Skeletal muscle tissue (tissue), 3 donors: ENCODE measurements at regions not wholly inside any gene's neighbourhood (a gene's known extent, or its start where the extent isn't known, plus 50 kb on each side); places are given as distances from the start of the nearest gene placed in this dataset.
"Not testable (repeated sequence)": the region's sequence is repeated elsewhere in the genome, so short reads cannot be mapped to it uniquely, and the experiment has no call there.

ENCODE experiments used
- H3K27ac ChIP-seq: one replicate; pipeline ENCODE4 v1.7.0; 2013; ENCODE audit warnings: mild to moderate bottlenecking, low read depth, low read length, inconsistent platforms
- H3K27me3 ChIP-seq, 3 donors: one replicate each; pipeline ENCODE4 v1.7.0; 2013; ENCODE audit warnings: low read length in 3 of 3; ENCODE audit not compliant: control insufficient read depth in 3 of 3, insufficient read depth in 3 of 3
- H3K36me3 ChIP-seq, 3 donors: one replicate each; pipeline ENCODE4 v1.7.0; 2013; ENCODE audit warnings: low read length in 3 of 3; ENCODE audit not compliant: control insufficient read depth in 3 of 3, insufficient read depth in 3 of 3
- H3K4me1 ChIP-seq, 3 donors: one replicate each; pipeline ENCODE4 v1.7.0; 2013; ENCODE audit warnings: low read length in 3 of 3, mild to moderate bottlenecking in 3 of 3; ENCODE audit not compliant: control insufficient read depth in 3 of 3, insufficient read depth in 3 of 3
- H3K4me3 ChIP-seq, 3 donors: one replicate each; pipeline ENCODE4 v1.7.0; 2013; ENCODE audit warnings: low read length in 3 of 3
- H3K9ac ChIP-seq, 3 donors: one replicate each; pipeline ENCODE4 v1.7.0; 2013; ENCODE audit warnings: low read length in 3 of 3, mild to moderate bottlenecking in 3 of 3, moderate library complexity in 2 of 3, low read depth in 1 of 3
- H3K9me3 ChIP-seq, 3 donors: one replicate each; pipeline ENCODE4 v1.7.0; 2013; ENCODE audit warnings: low read length in 3 of 3; ENCODE audit not compliant: control insufficient read depth in 3 of 3
- donor health status: Osteomylitis.

DNA sequence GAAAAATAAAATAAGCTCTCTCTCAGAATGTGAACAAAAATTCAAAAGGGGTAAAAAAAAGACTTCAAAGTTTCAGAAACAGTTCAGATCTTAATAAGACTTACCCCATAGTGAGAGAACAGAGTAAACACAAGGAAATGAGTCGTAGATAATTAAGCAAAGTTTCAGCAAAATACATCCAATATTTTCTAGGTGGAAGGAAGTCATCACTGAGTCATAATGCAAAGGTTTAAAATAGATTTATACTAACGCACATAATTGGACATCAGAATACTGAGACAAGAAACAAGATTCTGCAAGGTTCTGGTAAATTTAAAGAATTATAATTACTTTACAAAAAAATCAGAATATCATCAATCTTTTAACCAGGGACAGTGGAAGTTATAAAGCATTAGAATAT is 1370.7 kb upstream of the ATXN8OS start:
- H3K4me1 ChIP-seq = no peaks in the 10 kb centered on the region
- H3K9ac ChIP-seq = no peak overlapping the region
- no peaks in the 10 kb centered on the region for H3K27me3 ChIP-seq
- no peaks in the 10 kb centered on the region for H3K36me3 ChIP-seq
- no peaks in the 10 kb centered on the region for H3K9me3 ChIP-seq
- no peak overlapping the region for H3K27ac ChIP-seq
- no peak overlapping the region for H3K4me3 ChIP-seq

DNA sequence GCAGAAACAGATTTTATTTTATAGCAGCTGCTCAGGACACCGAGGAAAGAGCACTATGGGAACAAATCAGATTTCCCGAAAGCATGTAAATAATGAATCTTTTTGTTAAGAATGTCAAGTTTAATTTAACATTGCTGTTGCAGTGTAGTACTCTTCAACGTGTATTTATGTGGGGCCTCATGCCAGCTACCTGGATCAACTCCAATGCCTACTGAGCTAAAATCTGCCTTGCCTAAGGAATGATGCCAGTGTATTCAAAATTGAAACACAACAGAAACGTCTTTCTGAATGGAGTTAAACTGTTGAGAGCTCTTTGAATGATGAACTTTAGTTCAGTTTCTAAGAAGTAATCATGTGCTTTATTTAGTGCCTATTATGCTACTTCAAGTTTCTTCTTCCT is 1379.8 kb upstream of the ATXN8OS start:
- no peaks in the 10 kb centered on the region for H3K27me3 ChIP-seq
- H3K9ac ChIP-seq = no peak overlapping the region
- no peaks in the 10 kb centered on the region for H3K9me3 ChIP-seq
- H3K27ac ChIP-seq = no peak overlapping the region
- H3K4me3 ChIP-seq = no peak overlapping the region
- no peaks in the 10 kb centered on the region for H3K4me1 ChIP-seq
- H3K36me3 ChIP-seq = no peaks in the 10 kb centered on the region

DNA sequence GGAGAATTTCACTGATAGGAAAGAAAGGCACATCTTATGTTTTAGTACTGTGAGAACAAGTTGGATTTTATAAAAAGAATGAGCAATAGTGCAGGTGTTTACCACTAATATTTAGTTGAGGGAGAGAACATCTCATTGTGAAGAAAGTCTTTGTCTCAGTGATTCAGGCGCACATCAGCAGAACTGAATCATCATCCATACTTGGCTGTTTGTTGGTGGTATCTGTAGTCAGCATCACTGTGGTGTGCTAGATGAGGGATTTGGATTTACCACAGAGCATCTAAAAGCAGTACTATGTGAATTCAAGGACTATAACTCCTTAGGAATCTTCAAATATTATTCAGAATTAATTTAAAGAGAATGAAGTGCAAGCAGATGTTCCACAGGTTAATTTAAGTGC is 1380.5 kb upstream of the ATXN8OS start:
- Histone ChIP-seq H3K9me3 (no peaks in the 10 kb centered on the region), H3K4me3 (no peak overlapping the region), H3K27me3 (no peaks in the 10 kb centered on the region), H3K9ac (no peak overlapping the region), H3K27ac (no peak overlapping the region), H3K36me3 (no peaks in the 10 kb centered on the region), H3K4me1 (no peaks in the 10 kb centered on the region)

DNA sequence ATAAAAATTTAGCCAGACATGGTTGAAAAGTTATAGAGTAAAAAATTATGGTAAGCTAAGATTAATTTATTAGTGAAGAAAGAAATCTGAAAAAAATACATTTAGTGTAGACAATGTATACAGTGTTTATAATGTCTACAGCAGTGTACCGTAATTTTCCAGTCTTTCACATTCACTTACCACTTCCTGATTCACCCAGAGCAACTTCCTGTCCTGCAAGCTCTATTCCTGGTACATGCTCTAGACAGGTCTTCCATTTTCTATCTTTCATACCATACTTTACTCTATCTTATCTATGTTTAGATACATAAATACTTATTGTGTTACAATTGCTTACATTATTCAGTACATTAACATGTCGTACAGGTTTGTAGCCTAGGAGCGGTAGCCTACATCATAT is 1387.8 kb upstream of the ATXN8OS start:
- H3K4me1 ChIP-seq = no peaks in the 10 kb centered on the region
- no peaks in the 10 kb centered on the region for H3K36me3 ChIP-seq
- no peaks in the 10 kb centered on the region for H3K27me3 ChIP-seq
- H3K9ac ChIP-seq = no peak overlapping the region
- H3K27ac ChIP-seq = no peak overlapping the region
- no peak overlapping the region for H3K4me3 ChIP-seq
- H3K9me3 ChIP-seq = no peaks in the 10 kb centered on the region

DNA sequence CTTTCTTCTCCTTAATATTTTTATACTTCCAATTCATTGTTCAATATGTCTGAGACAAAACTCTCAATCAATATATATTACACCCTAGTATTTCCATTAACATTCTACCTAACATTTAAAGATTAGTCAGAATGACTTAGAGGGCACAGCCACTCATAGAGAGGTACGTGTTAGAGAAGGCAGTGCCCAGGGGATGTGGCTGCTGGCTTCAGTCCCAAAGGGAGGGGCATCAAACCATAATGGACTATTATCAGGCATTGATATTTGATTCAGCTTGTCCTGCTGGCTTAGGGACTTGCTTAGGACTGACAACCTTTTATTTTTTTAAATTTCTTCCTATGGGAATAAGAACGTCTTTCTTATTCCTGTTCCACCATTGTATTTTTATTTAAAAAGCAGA is 1392.0 kb upstream of the ATXN8OS start:
- no peak overlapping the region for H3K4me3 ChIP-seq
- no peak overlapping the region for H3K9ac ChIP-seq
- no peaks in the 10 kb centered on the region for H3K4me1 ChIP-seq
- no peaks in the 10 kb centered on the region for H3K36me3 ChIP-seq
- no peaks in the 10 kb centered on the region for H3K27me3 ChIP-seq
- no peak overlapping the region for H3K27ac ChIP-seq
- H3K9me3 ChIP-seq = peaks cover 0 to 5% (median 0%) of the 10 kb centered on the region in 3 donors

DNA sequence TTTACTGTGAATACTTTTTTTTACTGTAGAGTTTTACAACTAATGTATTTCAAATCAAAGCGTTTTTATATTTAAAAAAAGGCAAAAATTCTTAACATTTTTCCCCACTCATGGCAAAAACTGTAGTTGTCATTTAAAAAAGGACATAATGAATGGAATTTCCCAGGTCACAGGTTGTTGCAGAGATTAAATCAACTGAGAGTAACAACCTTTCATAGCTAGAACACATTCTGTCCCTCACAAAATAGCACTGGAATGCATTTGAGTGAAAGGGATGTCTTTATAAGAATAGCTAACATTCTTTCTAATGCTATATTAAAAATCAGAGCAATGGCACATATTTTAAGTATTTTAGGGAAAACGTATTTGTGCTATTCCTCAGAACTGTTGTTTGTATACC is 1393.3 kb upstream of the ATXN8OS start:
- Histone ChIP-seq H3K36me3 (no peaks in the 10 kb centered on the region), H3K4me1 (no peaks in the 10 kb centered on the region), H3K27me3 (no peaks in the 10 kb centered on the region), H3K9ac (no peak overlapping the region), H3K9me3 (peaks cover 0 to 5% (median 0%) of the 10 kb centered on the region in 3 donors), H3K4me3 (no peak overlapping the region), H3K27ac (no peak overlapping the region)

DNA sequence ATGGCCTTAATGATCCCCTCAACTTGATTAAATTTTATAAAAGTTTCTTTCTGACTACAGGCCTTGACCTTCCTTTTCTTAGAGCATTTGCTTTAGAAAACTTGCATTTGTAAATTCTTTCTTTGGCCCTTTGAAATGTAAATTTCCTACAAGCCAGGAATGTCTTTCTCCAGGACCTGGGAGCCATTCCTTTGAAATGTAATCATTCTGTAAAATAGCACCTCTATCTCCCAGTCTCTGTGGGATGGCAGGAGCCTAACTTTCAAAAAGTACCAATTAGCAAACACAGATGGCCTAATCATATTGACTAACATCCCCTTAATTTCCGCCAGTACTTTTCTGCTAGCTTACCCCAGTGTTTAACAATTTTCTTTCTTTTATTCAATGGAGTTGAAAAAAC is 1394.2 kb upstream of the ATXN8OS start:
- H3K27me3 ChIP-seq = no peaks in the 10 kb centered on the region

DNA sequence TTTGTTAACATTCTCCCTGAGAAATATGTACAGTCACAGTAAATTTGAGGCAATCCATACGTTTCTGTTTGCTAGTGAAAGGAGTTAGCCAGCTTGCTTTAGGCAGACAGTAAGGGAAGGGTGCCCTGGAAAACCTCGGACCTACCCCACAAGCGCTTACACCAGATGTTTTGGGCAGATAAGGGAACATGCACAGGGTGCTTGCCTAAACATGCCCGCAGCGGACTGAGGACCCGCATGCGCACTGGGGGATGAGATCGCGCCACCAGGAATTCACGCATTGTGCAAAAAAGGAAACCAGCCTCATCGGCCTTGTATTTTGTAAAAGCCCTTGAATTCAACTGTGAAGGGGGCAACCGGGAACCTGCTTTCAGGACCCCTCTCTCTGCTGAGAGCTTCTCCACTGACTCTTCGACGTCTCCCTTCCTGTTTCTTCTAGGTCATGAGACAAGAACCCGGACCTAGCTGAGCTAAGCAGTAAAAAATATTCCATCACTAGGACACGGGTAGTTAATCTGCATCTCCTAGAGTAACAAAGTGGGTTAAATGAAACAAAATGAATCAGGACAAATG is 1399.2 kb upstream of the ATXN8OS start:
- H3K4me3 ChIP-seq = no peak overlapping the region
- H3K9ac ChIP-seq = no peak overlapping the region
- peaks cover 0 to 5% (median 0%) of the 10 kb centered on the region in 3 donors for H3K9me3 ChIP-seq
- no peaks in the 10 kb centered on the region for H3K4me1 ChIP-seq
- H3K27ac ChIP-seq = no peak overlapping the region
- H3K27me3 ChIP-seq = no peaks in the 10 kb centered on the region
- no peaks in the 10 kb centered on the region for H3K36me3 ChIP-seq

More for the DNA sequence above, 1394.2 kb upstream of the ATXN8OS start:
- Histone ChIP-seq H3K9ac (no peak overlapping the region), H3K27ac (no peak overlapping the region), H3K4me3 (no peak overlapping the region), H3K9me3 (peaks cover 0 to 5% (median 0%) of the 10 kb centered on the region in 3 donors), H3K36me3 (no peaks in the 10 kb centered on the region), H3K4me1 (no peaks in the 10 kb centered on the region)

DNA sequence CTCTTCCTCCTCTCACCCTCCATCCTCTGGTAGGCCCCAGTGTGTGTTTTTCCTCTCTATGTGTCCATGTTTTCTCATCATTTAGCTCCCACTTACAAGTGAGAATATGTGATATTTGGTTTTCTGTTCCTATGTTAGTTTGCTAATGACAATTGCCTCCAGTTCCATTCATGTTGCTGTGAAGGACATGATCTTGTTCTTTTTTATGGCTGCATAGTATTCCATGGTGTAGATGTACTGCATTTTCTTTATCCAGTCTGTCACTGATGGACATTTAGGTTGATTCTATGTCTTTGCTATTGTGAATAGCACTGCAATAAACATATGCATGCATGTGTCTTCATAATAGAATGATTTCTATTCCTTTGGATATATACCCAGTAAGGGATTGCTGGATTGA is 1401.6 kb upstream of the ATXN8OS start:
- not testable (repeated sequence) for H3K4me3 ChIP-seq, H3K9ac ChIP-seq, H3K27ac ChIP-seq, H3K4me1 ChIP-seq, H3K9me3 ChIP-seq, H3K36me3 ChIP-seq, H3K27me3 ChIP-seq

DNA sequence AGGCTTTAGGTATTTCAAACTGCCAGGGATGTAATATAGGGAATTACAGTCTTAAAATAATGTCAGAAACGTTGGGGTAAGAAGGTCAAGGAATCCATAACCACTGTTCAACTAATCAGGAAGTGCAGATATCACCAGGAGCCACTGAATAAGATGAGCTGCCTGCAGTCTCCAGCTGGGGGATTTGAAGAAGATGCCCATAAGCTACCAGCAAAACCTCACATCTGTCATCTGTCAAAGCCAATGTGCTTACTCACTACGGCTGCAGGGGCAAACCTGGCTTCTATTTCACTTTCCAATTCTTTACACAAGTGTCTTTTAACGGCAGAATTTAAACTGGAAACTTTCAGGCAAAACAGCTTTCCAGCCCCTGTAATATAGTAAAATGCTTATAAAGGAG is 1410.1 kb upstream of the ATXN8OS start:
- H3K4me3 ChIP-seq = no peak overlapping the region
- no peaks in the 10 kb centered on the region for H3K9me3 ChIP-seq
- no peaks in the 10 kb centered on the region for H3K27me3 ChIP-seq
- H3K27ac ChIP-seq = no peak overlapping the region
- H3K9ac ChIP-seq = no peak overlapping the region
- H3K4me1 ChIP-seq = no peaks in the 10 kb centered on the region
- H3K36me3 ChIP-seq = no peaks in the 10 kb centered on the region

DNA sequence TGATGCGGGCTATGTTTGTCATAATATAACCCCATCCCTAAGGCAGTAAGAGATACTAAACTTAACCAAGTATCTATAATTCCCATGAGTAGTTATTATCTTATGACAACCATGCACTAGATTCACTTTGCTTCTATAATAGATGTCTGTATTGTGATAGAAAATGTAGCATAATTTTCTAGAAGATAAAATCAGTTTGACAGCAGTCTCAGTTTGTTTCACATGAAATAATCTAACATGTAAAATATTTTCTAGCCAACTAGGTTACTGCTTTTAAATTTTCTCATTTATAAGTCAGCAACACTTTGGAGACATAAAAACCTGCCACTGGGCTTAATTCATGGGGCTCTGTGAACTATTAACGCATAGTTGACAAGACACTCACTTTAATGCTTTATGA is 1410.7 kb upstream of the ATXN8OS start:
- H3K9me3 ChIP-seq = no peaks in the 10 kb centered on the region
- H3K4me1 ChIP-seq = no peaks in the 10 kb centered on the region
- no peaks in the 10 kb centered on the region for H3K27me3 ChIP-seq
- no peak overlapping the region for H3K27ac ChIP-seq
- no peak overlapping the region for H3K9ac ChIP-seq
- no peak overlapping the region for H3K4me3 ChIP-seq
- H3K36me3 ChIP-seq = no peaks in the 10 kb centered on the region
